Heart left ventricle (tissue), 16 donors: ENCODE measurements at regions not wholly inside any gene's neighbourhood (a gene's known extent, or its start where the extent isn't known, plus 50 kb on each side); places are given as distances from the start of the nearest gene placed in this dataset.

Experiments used
- ATAC-seq, 4 donors: fragments of 200-7000 bp; cut with Tn5 transposase; one replicate each; pipeline ENCODE4 v1.9.1; 2020 to 2022; ENCODE audit warnings: moderate library complexity in 4 of 4, mild to moderate bottlenecking in 3 of 4, moderate number of reproducible peaks in 1 of 4
- DNase-seq, 5 donors: peaks; one replicate each; pipeline ENCODE4 v3.0.0-alpha.2; 2020
- H3K27ac ChIP-seq, 12 donors: fragments of 200-600 bp; sonication (generic) in 4 of 12; one replicate each; pipeline versions ENCODE4 v1.5.0 to v1.8.0; 2016 to 2022; ENCODE audit warnings: mild to moderate bottlenecking in 2 of 12
- H3K27me3 ChIP-seq, 9 donors: fragments of 200-600 bp; sonication (generic) in 2 of 9; one replicate each; pipeline versions ENCODE4 v1.5.1 to v1.8.0; 2016 to 2022; ENCODE audit warnings: mild to moderate bottlenecking in 3 of 9
- H3K36me3 ChIP-seq, 9 donors: fragments of 200-600 bp; sonication (generic) in 2 of 9; one replicate each; pipeline versions ENCODE4 v1.5.0 to v1.8.0; 2018 to 2022; ENCODE audit warnings: mild to moderate bottlenecking in 2 of 9
- H3K4me1 ChIP-seq, 12 donors: fragments of 200-600 bp; sonication (generic) in 4 of 12; one replicate each; pipeline versions ENCODE4 v1.5.0 to v1.8.0; 2016 to 2022; ENCODE audit warnings: mild to moderate bottlenecking in 3 of 12
- H3K4me3 ChIP-seq, 12 donors: fragments of 200-600 bp; sonication (generic) in 4 of 12; one replicate each; pipeline versions ENCODE4 v1.5.0 to v1.8.0; 2017 to 2022; ENCODE audit warnings: mild to moderate bottlenecking in 9 of 12, moderate library complexity in 4 of 12
- H3K9me3 ChIP-seq, 12 donors: fragments of 200-600 bp; sonication (generic) in 4 of 12; one replicate each; pipeline versions ENCODE4 v1.5.0 to v1.8.0; 2016 to 2022; ENCODE audit warnings: mild to moderate bottlenecking in 1 of 12
- POLR2A ChIP-seq, 2 donors: fragments of 450-650 bp; IDR thresholded peaks; one replicate each; pipeline ENCODE4 v1.6.1; 2017; ENCODE audit warnings: antibody characterized with exemption in 2 of 2, mild to moderate bottlenecking in 2 of 2, moderate library complexity in 2 of 2
- WGBS, 4 donors: extraction: QIAGEN DNeasy Blood & Tissue Kit in 2 of 4; methylation state at CpG; one replicate each; pipeline versions ENCODE4 v1.1.5 to v1.1.7; 2013 to 2018; 5-methylcytosine and 5-hydroxymethylcytosine counted together
- intact Hi-C, 10 donors: fragments of 100-400 bp; cut with DNase I; formaldehyde crosslinking; loops; one replicate each; pipeline versions ENCODE4 v1.11.1 to v1.14.2; 2022
- TF ChIP-seq, protein P1 (sequence below), 12 donors: fragments of 200-600 bp; sonication (generic) in 4 of 12; IDR thresholded peaks; one replicate each; pipeline versions ENCODE4 v1.5.0 to v1.8.0; 2018 to 2022; ENCODE audit warnings: antibody characterized with exemption in 12 of 12, mild to moderate bottlenecking in 5 of 12
- donor health status: ischemic (EF 13 %, LVEDD 7.1; RV severe dilation, severe dysfunction).
- donor health status: healthy with polysubstance abuse.
- donor health status: DM: no; HTN: yes; CAD: no.
- donor health status: DM: no; HTN: no; CAD: no.
- donor health status: ischemic (EF 25% LVEDD 6.9; RV normal size, moderate dysfunction).
- donor health status: ischemic (EF 25% LVEDD 5.7; RV mildly dilated, moderate dysfunction).
- donor health status: healthy.
- donor health status: DM: yes; HTN: yes; CAD: no.
- donor health status: ischemic (EF 35%, LVEDD 5.7; RV mildly dilated, moderate dysfunction).
- donor health status: nonischemic (EF 11% LVEDD 7.7; RV severe dilation, severe dysfunction).
- donor health status: DM: yes; HTN: yes; CAD: no.
- donor health status: PGD.
- donor health status: ischemic (EF 29% LVEDD 5.4; RV normal size, mild dysfunction).
- donor health status: nonischemic (EF 23%, LVEDD 6.1; RV moderate dilation, normal function).

GRCh38 chr9:86828631-86829030, 118.7 kb downstream of the GAS1 start:
- no peak overlapping the region for H3K4me3 ChIP-seq
- no peak overlapping the region for H3K27ac ChIP-seq
- no peaks in the 10 kb centered on the region for H3K4me1 ChIP-seq
- H3K36me3 ChIP-seq = no peaks in the 10 kb centered on the region
- 88 to 96% (median 89%) methylated on average over 4 of the region's 4 CpGs for WGBS, 4 donors
- intact Hi-C loops = no loop called here
- DNase-seq (no peak), ATAC-seq (no peak)
- H3K27me3 ChIP-seq = no peaks in the 10 kb centered on the region
- no peaks in the 10 kb centered on the region for H3K9me3 ChIP-seq
- TF ChIP-seq POLR2A (IDR thresholded peaks at IDR 0.05) = no peak
- TF ChIP-seq, protein P1, sequence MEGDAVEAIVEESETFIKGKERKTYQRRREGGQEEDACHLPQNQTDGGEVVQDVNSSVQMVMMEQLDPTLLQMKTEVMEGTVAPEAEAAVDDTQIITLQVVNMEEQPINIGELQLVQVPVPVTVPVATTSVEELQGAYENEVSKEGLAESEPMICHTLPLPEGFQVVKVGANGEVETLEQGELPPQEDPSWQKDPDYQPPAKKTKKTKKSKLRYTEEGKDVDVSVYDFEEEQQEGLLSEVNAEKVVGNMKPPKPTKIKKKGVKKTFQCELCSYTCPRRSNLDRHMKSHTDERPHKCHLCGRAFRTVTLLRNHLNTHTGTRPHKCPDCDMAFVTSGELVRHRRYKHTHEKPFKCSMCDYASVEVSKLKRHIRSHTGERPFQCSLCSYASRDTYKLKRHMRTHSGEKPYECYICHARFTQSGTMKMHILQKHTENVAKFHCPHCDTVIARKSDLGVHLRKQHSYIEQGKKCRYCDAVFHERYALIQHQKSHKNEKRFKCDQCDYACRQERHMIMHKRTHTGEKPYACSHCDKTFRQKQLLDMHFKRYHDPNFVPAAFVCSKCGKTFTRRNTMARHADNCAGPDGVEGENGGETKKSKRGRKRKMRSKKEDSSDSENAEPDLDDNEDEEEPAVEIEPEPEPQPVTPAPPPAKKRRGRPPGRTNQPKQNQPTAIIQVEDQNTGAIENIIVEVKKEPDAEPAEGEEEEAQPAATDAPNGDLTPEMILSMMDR (IDR thresholded peaks at IDR 0.05) = no peak

DNA sequence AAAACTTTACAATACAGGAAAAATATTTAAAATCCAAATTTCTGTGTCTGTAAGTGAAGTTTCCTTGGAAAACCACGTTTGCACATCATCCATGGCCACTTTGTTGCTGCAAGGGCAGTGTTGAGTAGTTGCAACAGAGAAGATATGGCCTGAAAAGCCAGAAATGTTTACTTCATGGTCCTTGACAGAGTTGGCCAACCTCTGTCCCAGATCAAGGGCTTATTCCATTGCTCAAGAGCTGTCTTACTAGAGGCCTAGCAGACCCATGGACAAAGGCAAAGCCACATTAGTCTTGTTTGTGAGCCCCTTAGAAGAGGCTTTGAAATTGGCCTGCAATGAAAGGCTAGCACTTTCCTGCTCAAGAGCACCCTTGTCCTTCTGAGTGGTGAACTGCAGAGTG, 119.4 kb downstream of the GAS1 start:
- H3K4me1 ChIP-seq = no peaks in the 10 kb centered on the region
- ATAC-seq = no peak
- H3K36me3 ChIP-seq = no peaks in the 10 kb centered on the region
- H3K27me3 ChIP-seq = no peaks in the 10 kb centered on the region
- intact Hi-C loops = no loop called here
- TF ChIP-seq, protein P1 (IDR thresholded peaks at IDR 0.05) = no peak
- no peak overlapping the region for H3K4me3 ChIP-seq
- DNase-seq = no peak
- WGBS, 4 donors = 57 to 64% (median 59%) methylated on average over 1 of the region's 1 CpG
- no peak overlapping the region for H3K27ac ChIP-seq
- no peaks in the 10 kb centered on the region for H3K9me3 ChIP-seq

DNA sequence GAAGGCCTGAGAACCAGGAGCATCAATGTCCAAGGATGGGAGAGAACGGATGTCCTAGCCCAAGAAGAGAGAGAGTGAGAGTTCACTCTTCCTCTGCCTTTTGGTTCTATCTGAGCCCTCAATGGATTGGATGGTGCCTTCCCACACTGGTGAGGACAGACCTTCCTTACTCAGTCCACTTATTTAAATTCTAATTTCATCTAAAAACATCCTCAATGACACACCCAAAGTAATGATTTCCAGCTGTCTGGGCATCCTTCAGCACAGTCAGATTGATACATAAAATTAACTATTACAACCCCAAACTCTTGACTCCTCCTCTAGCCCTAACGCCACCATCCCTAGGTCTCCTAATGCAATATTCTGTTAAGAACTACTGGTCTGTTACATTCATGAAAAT, 122.0 kb downstream of the GAS1 start:
- ATAC-seq = no peak
- intact Hi-C loops = no loop called here
- H3K27me3 ChIP-seq = no peaks in the 10 kb centered on the region
- no peak for DNase-seq
- WGBS, 4 donors = 85 to 91% (median 91%) methylated on average over 2 of the region's 2 CpGs
- H3K36me3 ChIP-seq = no peaks in the 10 kb centered on the region
- no peaks in the 10 kb centered on the region for H3K4me1 ChIP-seq
- no peak overlapping the region for H3K4me3 ChIP-seq
- no peak overlapping the region for H3K27ac ChIP-seq
- TF ChIP-seq, protein P1 (IDR thresholded peaks at IDR 0.05) = no peak
- no peak for TF ChIP-seq POLR2A (IDR thresholded peaks at IDR 0.05)
- H3K9me3 ChIP-seq = no peaks in the 10 kb centered on the region

- DNase-seq = no peak
- intact Hi-C loops = no loop called here
- H3K36me3 ChIP-seq = no peaks in the 10 kb centered on the region
- 35 to 48% (median 41%) methylated on average over 6 of the region's 6 CpGs for WGBS, 4 donors
- peaks cover 0 to 17% (median 8%) of the 10 kb centered on the region in 12 donors for H3K9me3 ChIP-seq
- H3K4me1 ChIP-seq = no peaks in the 10 kb centered on the region
- TF ChIP-seq, protein P1 (IDR thresholded peaks at IDR 0.05) = no peak
- TF ChIP-seq POLR2A (IDR thresholded peaks at IDR 0.05) = no peak
- no peak overlapping the region for H3K4me3 ChIP-seq
- no peaks in the 10 kb centered on the region for H3K27me3 ChIP-seq
- peak in 1 of 4 donors; percentile 41 for ATAC-seq
- no peak overlapping the region for H3K27ac ChIP-seq
These were observed 125.1 kb downstream of the GAS1 start for GRCh38 chr9:86822006-86822801.
